GM23248 (cell line): ENCODE measurements at regions not wholly inside any gene's neighbourhood (a gene's known extent, or its start where the extent isn't known, plus 50 kb on each side); places are given as distances from the start of the nearest gene placed in this dataset.

Experiments used
- DNase-seq: peaks from one replicate; pipeline ENCODE4 v3.0.0-alpha.2; 2015
- H2AFZ ChIP-seq: fragments of 200-600 bp; sonication (generic); 2 replicates; pipeline ENCODE4 v1.6.1; 2016; ENCODE audit warnings: antibody characterized with exemption
- H3F3A ChIP-seq: fragments of 200-600 bp; sonication (generic); 2 replicates; pipeline ENCODE4 v1.6.1; 2016; ENCODE audit warnings: mild to moderate bottlenecking, antibody characterized with exemption, mixed run types; ENCODE audit not compliant: insufficient read depth
- H3K27ac ChIP-seq: fragments of 200-600 bp; sonication (generic); 2 replicates; pipeline ENCODE4 v1.5.1; 2016; ENCODE audit warnings: mild to moderate bottlenecking
- H3K27me3 ChIP-seq: fragments of 200-600 bp; sonication (generic); replicated peaks from 2 replicates; pipeline ENCODE4 v1.6.1; 2016; ENCODE audit warnings: mild to moderate bottlenecking; ENCODE audit not compliant: insufficient read depth
- H3K36me3 ChIP-seq: fragments of 200-600 bp; sonication (generic); 2 replicates; pipeline ENCODE4 v1.6.1; 2016; ENCODE audit warnings: low read depth, mild to moderate bottlenecking
- H3K4me1 ChIP-seq: fragments of 200-600 bp; sonication (generic); 2 replicates; pipeline ENCODE4 v1.6.1; 2016; ENCODE audit warnings: mild to moderate bottlenecking; ENCODE audit not compliant: insufficient read depth
- H3K4me2 ChIP-seq: fragments of 200-600 bp; sonication (generic); one replicate; pipeline ENCODE4 v1.6.1; 2016; ENCODE audit warnings: mild to moderate bottlenecking; ENCODE audit not compliant: unreplicated experiment
- H3K4me3 ChIP-seq: fragments of 200-600 bp; sonication (generic); 2 replicates; pipeline ENCODE4 v1.5.1; 2016; ENCODE audit warnings: mild to moderate bottlenecking
- H3K79me2 ChIP-seq: fragments of 200-600 bp; sonication (generic); 2 replicates; pipeline ENCODE4 v1.6.1; 2016; ENCODE audit warnings: mild to moderate bottlenecking; ENCODE audit not compliant: insufficient read depth
- H3K9ac ChIP-seq: fragments of 200-600 bp; sonication (generic); 2 replicates; pipeline ENCODE4 v1.6.1; 2016; ENCODE audit warnings: mild to moderate bottlenecking
- H3K9me2 ChIP-seq: fragments of 200-600 bp; sonication (generic); 2 replicates; pipeline ENCODE4 v1.6.1; 2016; ENCODE audit warnings: mixed run types, mild to moderate bottlenecking, moderate library complexity; ENCODE audit not compliant: insufficient read depth
- H3K9me3 ChIP-seq: fragments of 200-600 bp; sonication (generic); one replicate; pipeline ENCODE4 v1.6.1; 2017; ENCODE audit warnings: low read depth
- H4K20me1 ChIP-seq: fragments of 200-600 bp; sonication (generic); 2 replicates; pipeline ENCODE4 v1.6.0; 2016; ENCODE audit not compliant: insufficient read depth
- EZH2 ChIP-seq: fragments of 200-600 bp; sonication (generic); IDR thresholded peaks from 2 replicates; pipeline ENCODE4 v1.6.1; 2018; ENCODE audit warnings: antibody characterized with exemption, mild to moderate bottlenecking; ENCODE audit not compliant: insufficient read depth, poor library complexity, severe bottlenecking
- EZH2phosphoT487 ChIP-seq: fragments of 200-600 bp; sonication (generic); IDR thresholded peaks from 2 replicates; pipeline ENCODE4 v1.6.1; 2018; ENCODE audit warnings: antibody characterized with exemption, moderate library complexity, mild to moderate bottlenecking, low read depth; ENCODE audit not compliant: insufficient read depth
- WGBS, 2 experiments: methylation state at CpG; one replicate each; pipeline ENCODE4 v1.1.6; 2015 to 2017; ENCODE audit warnings: low lambda C conversion rate in 2 of 2, low coverage in 1 of 2; ENCODE audit errors: missing lambda C conversion rate in 2 of 2; 5-methylcytosine and 5-hydroxymethylcytosine counted together
- in situ Hi-C: fragments of 300-500 bp; cut with MboI; formaldehyde crosslinking; loops from 2 replicates; pipeline ENCODE4 v1.15.0; 2020

GRCh38 chr1:228646717-228647522, 88.4 kb upstream of the RHOU start:
- no peak for TF ChIP-seq EZH2phosphoT487
- no peak for TF ChIP-seq EZH2
- Histone ChIP-seq H3K4me1 (no peaks in the 10 kb centered on the region), H3K27ac (peak overlapping the region; percentile 41), H4K20me1 (no peaks in the 10 kb centered on the region), H3K4me2 (peak overlapping the region; percentile 94), H3K4me3 (peak overlapping the region; percentile 83), H3K9me3 (no peaks in the 10 kb centered on the region), H3K9ac (peak overlapping the region; percentile 76), H3K9me2 (no peaks in the 10 kb centered on the region), H3K27me3 (no peaks in the 10 kb centered on the region), H3K79me2 (0 out of 2 replicates have a peak, but pooled peaks cover 5% of the 10 kb centered on the region), H2AFZ (peak overlapping the region; percentile 90), H3F3A (peaks cover 3% of the 10 kb centered on the region; the same call in 1 of the 2 replicates), H3K36me3 (no peaks in the 10 kb centered on the region)
- DNase-seq = peak; percentile 75
- in situ Hi-C loops = no loop called here
- 1 to 5% methylated on average over 47 to 48 of the region's 49 CpGs for WGBS, 2 experiments

GRCh38 chr1:228647523-228648444, 87.5 kb upstream of the RHOU start:
- in situ Hi-C loops = no loop called here
- Histone ChIP-seq H4K20me1 (no peaks in the 10 kb centered on the region), H3K4me3 (peak overlapping the region; percentile 83), H2AFZ (peak overlapping the region; percentile 90), H3F3A (peaks cover 3% of the 10 kb centered on the region; the same call in 1 of the 2 replicates), H3K36me3 (no peaks in the 10 kb centered on the region), H3K27ac (peak overlapping the region; percentile 41; the same call in 1 of the 2 replicates), H3K79me2 (0 out of 2 replicates have a peak, but pooled peaks cover 5% of the 10 kb centered on the region), H3K27me3 (no peaks in the 10 kb centered on the region), H3K9ac (peak overlapping the region; percentile 76), H3K4me1 (no peaks in the 10 kb centered on the region), H3K4me2 (peak overlapping the region; percentile 94), H3K9me3 (no peaks in the 10 kb centered on the region), H3K9me2 (no peaks in the 10 kb centered on the region)
- 13% methylated on average over 64 of the region's 67 CpGs for WGBS, 2 experiments
- peak; percentile 69 for DNase-seq
- TF ChIP-seq EZH2 (no peak), EZH2phosphoT487 (no peak)

- in situ Hi-C loops = no loop called here
- Histone ChIP-seq H3K27ac (no peak overlapping the region), H2AFZ (0 out of 2 replicates have a peak overlapping the region, but pooled peaks have one; percentile 90), H3K9ac (no peak overlapping the region), H4K20me1 (no peaks in the 10 kb centered on the region), H3K9me3 (no peaks in the 10 kb centered on the region), H3K9me2 (no peaks in the 10 kb centered on the region), H3F3A (peaks cover 3% of the 10 kb centered on the region; the same call in 1 of the 2 replicates), H3K79me2 (0 out of 2 replicates have a peak, but pooled peaks cover 5% of the 10 kb centered on the region), H3K4me1 (no peaks in the 10 kb centered on the region), H3K36me3 (no peaks in the 10 kb centered on the region), H3K27me3 (no peaks in the 10 kb centered on the region), H3K4me3 (peak overlapping the region; percentile 83; the same call in 1 of the 2 replicates), H3K4me2 (peak overlapping the region; percentile 94)
- 93% methylated on average over 16 of the region's 16 CpGs for WGBS, 2 experiments
- TF ChIP-seq EZH2 (no peak), EZH2phosphoT487 (no peak)
- DNase-seq = no peak
Measured at GRCh38 chr1:228648647-228649383, 86.5 kb upstream of the RHOU start.

GRCh38 chr1:228650141-228650540, 85.1 kb upstream of the RHOU start:
- no peak overlapping the region for H3K4me3 ChIP-seq
- no peaks in the 10 kb centered on the region for H3K9me2 ChIP-seq
- no peak overlapping the region for H3K4me2 ChIP-seq
- in situ Hi-C loops = no loop called here
- DNase-seq = no peak
- TF ChIP-seq EZH2 (no peak), EZH2phosphoT487 (no peak)
- H3K4me1 ChIP-seq = no peaks in the 10 kb centered on the region
- H3F3A ChIP-seq = peaks cover 3% of the 10 kb centered on the region; the same call in 1 of the 2 replicates
- no peaks in the 10 kb centered on the region for H4K20me1 ChIP-seq
- H3K27ac ChIP-seq = no peak overlapping the region
- 91 to 94% methylated on average over 23 of the region's 23 CpGs for WGBS, 2 experiments
- no peak overlapping the region for H2AFZ ChIP-seq
- H3K9ac ChIP-seq = no peak overlapping the region
- H3K9me3 ChIP-seq = no peaks in the 10 kb centered on the region
- no peaks in the 10 kb centered on the region for H3K36me3 ChIP-seq
- H3K27me3 ChIP-seq = no peaks in the 10 kb centered on the region
- H3K79me2 ChIP-seq = 0 out of 2 replicates have a peak, but pooled peaks cover 5% of the 10 kb centered on the region
